GM21367 (cell line): ENCODE measurements at regions not wholly inside any gene's neighbourhood (a gene's known extent, or its start where the extent isn't known, plus 50 kb on each side); places are given as distances from the start of the nearest gene placed in this dataset.
"Not testable (repeated sequence)": the region's sequence is repeated elsewhere in the genome, so short reads cannot be mapped to it uniquely, and the experiment has no call there.

ENCODE experiments used
- ATAC-seq: cut with Tn5 transposase; IDR thresholded peaks from one replicate; pipeline ENCODE4 v1.9.1; 2021; ENCODE audit not compliant: unreplicated experiment

GRCh38 chr2:44084850-44085249 is 83.8 kb upstream of the PPM1B start:
- ATAC-seq: no peak

- ATAC-seq: no peak
Observed at GRCh38 chr2:44086629-44087028, 82.0 kb upstream of the PPM1B start.

GRCh38 chr2:44087036-44087713 is 81.5 kb upstream of the PPM1B start:
- peak; percentile 63 for ATAC-seq

- no peak for ATAC-seq
Observed at GRCh38 chr2:44087714-44088092, 81.0 kb upstream of the PPM1B start.

- ATAC-seq: not testable (repeated sequence)
Observed at GRCh38 chr2:44092519-44092918, 76.2 kb upstream of the PPM1B start.

GRCh38 chr2:44093970-44094369 is 74.7 kb upstream of the PPM1B start:
- no peak for ATAC-seq

GRCh38 chr2:44097322-44097907 is 71.3 kb upstream of the PPM1B start:
- ATAC-seq: no peak

- ATAC-seq: no peak
Observed at GRCh38 chr2:44098050-44098449, 70.6 kb upstream of the PPM1B start.

- no peak for ATAC-seq
Observed at GRCh38 chr2:44098891-44099290, 69.8 kb upstream of the PPM1B start.

GRCh38 chr2:44100351-44100750 is 68.3 kb upstream of the PPM1B start:
- ATAC-seq: no peak

GRCh38 chr2:44101246-44101645 is 67.4 kb upstream of the PPM1B start:
- ATAC-seq: no peak

- no peak for ATAC-seq
Observed at GRCh38 chr2:44102790-44103562, 65.7 kb upstream of the PPM1B start.

- no peak for ATAC-seq
Observed at GRCh38 chr2:44103639-44104038, 65.0 kb upstream of the PPM1B start.

GRCh38 chr2:44104855-44105271 is 63.8 kb upstream of the PPM1B start:
- ATAC-seq: no peak

GRCh38 chr2:44106509-44106908 is 62.2 kb upstream of the PPM1B start:
- ATAC-seq: not testable (repeated sequence)

GRCh38 chr2:44107086-44107740 is 61.5 kb upstream of the PPM1B start:
- ATAC-seq: peak; percentile 74

GRCh38 chr2:44107974-44108373 is 60.7 kb upstream of the PPM1B start:
- no peak for ATAC-seq

- no peak for ATAC-seq
Observed at GRCh38 chr2:44109166-44109565, 59.5 kb upstream of the PPM1B start.

GRCh38 chr2:44110444-44110843 is 58.2 kb upstream of the PPM1B start:
- no peak for ATAC-seq

- ATAC-seq: no peak
Observed at GRCh38 chr2:44112096-44112495, 56.6 kb upstream of the PPM1B start.

GRCh38 chr2:44116319-44116718 is 52.4 kb upstream of the PPM1B start:
- ATAC-seq: no peak

GRCh38 chr2:44118257-44118656 is 50.4 kb upstream of the PPM1B start:
- ATAC-seq: no peak
